ENCODE measurements at regions not wholly inside any gene's neighbourhood (a gene's known extent, or its start where the extent isn't known, plus 50 kb on each side); places are given as distances from the start of the nearest gene placed in this dataset.

GRCh38 chr2:172246649-172247048, 143.9 kb upstream of the DLX2 start:
- TF ChIP-seq CTCF (IDR thresholded peaks at IDR 0.05; ENCODE audit: unreplicated experiment), result no peak
- H3K27ac Mint-ChIP-seq (ENCODE audit: low read depth, unreplicated experiment), result peak overlapping the region; percentile 100
- no peaks in the 10 kb centered on the region for H3K27me3 Mint-ChIP-seq (ENCODE audit: insufficient read depth, unreplicated experiment)
- H3K36me3 Mint-ChIP-seq (ENCODE audit: insufficient read depth, unreplicated experiment), result no peaks in the 10 kb centered on the region
- H3K4me3 Mint-ChIP-seq (ENCODE audit: unreplicated experiment), result no peak overlapping the region
- ChIA-PET POLR2A (interaction anchor here (0.8 to 4.5 kb wide), 4 partner anchors 10 to 215 kb away, joined by 3 to 109 read pairs (median 12); no protein-coding TSS in a partner anchor), CTCF (interaction anchor here (3.9 kb wide), 1 partner anchor 15 kb away, joined by 20 read pairs; no protein-coding TSS in a partner anchor)
- no peaks in the 10 kb centered on the region for H3K9me3 Mint-ChIP-seq (ENCODE audit: unreplicated experiment)
- no TSS peak for BruUV-seq (replicated peaks)
- peak; percentile 57 for DNase-seq (ENCODE audit: unreplicated experiment)
- intact Hi-C loops (cut with micrococcal nuclease), result no loop called here
- H3K4me1 Mint-ChIP-seq (ENCODE audit: insufficient read depth, unreplicated experiment), result peaks cover 68% of the 10 kb centered on the region

- POLR2A ChIA-PET, result interaction anchor here (0.8 to 4.5 kb wide), 6 partner anchors 9 to 214 kb away, joined by 3 to 109 read pairs (median 6); no protein-coding TSS in a partner anchor
- no peak overlapping the region for H3K4me3 Mint-ChIP-seq (ENCODE audit: unreplicated experiment)
- BruUV-seq (replicated peaks), result TSS peak; percentile 19
- H3K36me3 Mint-ChIP-seq (ENCODE audit: insufficient read depth, unreplicated experiment), result no peaks in the 10 kb centered on the region
- H3K9me3 Mint-ChIP-seq (ENCODE audit: unreplicated experiment), result no peaks in the 10 kb centered on the region
- CTCF ChIA-PET, result interaction anchor here (0.6 to 3.9 kb wide), 5 partner anchors 16 to 215 kb away, joined by 3 to 20 read pairs (median 3); no protein-coding TSS in a partner anchor
- H3K27ac Mint-ChIP-seq (ENCODE audit: low read depth, unreplicated experiment), result peak overlapping the region; percentile 100
- TF ChIP-seq CTCF (IDR thresholded peaks at IDR 0.05; ENCODE audit: unreplicated experiment), result no peak
- intact Hi-C loops (cut with micrococcal nuclease), result no loop called here
- H3K4me1 Mint-ChIP-seq (ENCODE audit: insufficient read depth, unreplicated experiment), result peaks cover 68% of the 10 kb centered on the region
- DNase-seq (ENCODE audit: unreplicated experiment), result no peak
- H3K27me3 Mint-ChIP-seq (ENCODE audit: insufficient read depth, unreplicated experiment), result no peaks in the 10 kb centered on the region
Measured at GRCh38 chr2:172247203-172247602, 144.5 kb upstream of the DLX2 start.

GRCh38 chr2:172248381-172248780, 145.7 kb upstream of the DLX2 start:
- Mint-ChIP-seq H3K9me3 (ENCODE audit: unreplicated experiment) (no peaks in the 10 kb centered on the region), H3K27me3 (ENCODE audit: insufficient read depth, unreplicated experiment) (no peaks in the 10 kb centered on the region), H3K4me3 (ENCODE audit: unreplicated experiment) (no peak overlapping the region), H3K27ac (ENCODE audit: low read depth, unreplicated experiment) (peak overlapping the region; percentile 100), H3K36me3 (ENCODE audit: insufficient read depth, unreplicated experiment) (no peaks in the 10 kb centered on the region), H3K4me1 (ENCODE audit: insufficient read depth, unreplicated experiment) (peaks cover 78% of the 10 kb centered on the region)
- CTCF ChIA-PET, result interaction anchor here (0.8 to 3.9 kb wide), 4 partner anchors 17 to 212 kb away, joined by 3 to 20 read pairs (median 6); no protein-coding TSS in a partner anchor
- TF ChIP-seq CTCF (IDR thresholded peaks at IDR 0.05; ENCODE audit: unreplicated experiment), result no peak
- POLR2A ChIA-PET, result interaction anchor here (0.9 to 4.5 kb wide), 13 partner anchors 8 to 445 kb away, joined by 3 to 109 read pairs (median 8); partner anchors contain the start of gene ITGA6
- no TSS peak for BruUV-seq (replicated peaks)
- DNase-seq (ENCODE audit: unreplicated experiment), result no peak
- intact Hi-C loops (cut with micrococcal nuclease), result no loop called here

- H3K36me3 Mint-ChIP-seq (ENCODE audit: insufficient read depth, unreplicated experiment), result no peaks in the 10 kb centered on the region
- BruUV-seq (replicated peaks), result TSS peak; percentile 5
- H3K9me3 Mint-ChIP-seq (ENCODE audit: unreplicated experiment), result no peaks in the 10 kb centered on the region
- H3K4me3 Mint-ChIP-seq (ENCODE audit: unreplicated experiment), result no peak overlapping the region
- POLR2A ChIA-PET, result interaction anchor here (0.8 to 4.5 kb wide), 16 partner anchors 9 to 445 kb away, joined by 3 to 109 read pairs (median 6); partner anchors contain the start of gene ITGA6
- CTCF ChIA-PET, result interaction anchor here (0.8 to 3.9 kb wide), 9 partner anchors 15 to 213 kb away, joined by 3 to 20 read pairs (median 5); no protein-coding TSS in a partner anchor
- H3K4me1 Mint-ChIP-seq (ENCODE audit: insufficient read depth, unreplicated experiment), result peaks cover 81% of the 10 kb centered on the region
- intact Hi-C loops (cut with micrococcal nuclease), result no loop called here
- TF ChIP-seq CTCF (IDR thresholded peaks at IDR 0.05; ENCODE audit: unreplicated experiment), result no peak
- H3K27ac Mint-ChIP-seq (ENCODE audit: low read depth, unreplicated experiment), result peak overlapping the region; percentile 100
- DNase-seq (ENCODE audit: unreplicated experiment), result peak; percentile 71
- no peaks in the 10 kb centered on the region for H3K27me3 Mint-ChIP-seq (ENCODE audit: insufficient read depth, unreplicated experiment)
Measured at GRCh38 chr2:172248785-172249187, 146.1 kb upstream of the DLX2 start.

Measured in MCF 10A (cell line).